ENCODE measurements at regions not wholly inside any gene's neighbourhood (a gene's known extent, or its start where the extent isn't known, plus 50 kb on each side); places are given as distances from the start of the nearest gene placed in this dataset.

DNA sequence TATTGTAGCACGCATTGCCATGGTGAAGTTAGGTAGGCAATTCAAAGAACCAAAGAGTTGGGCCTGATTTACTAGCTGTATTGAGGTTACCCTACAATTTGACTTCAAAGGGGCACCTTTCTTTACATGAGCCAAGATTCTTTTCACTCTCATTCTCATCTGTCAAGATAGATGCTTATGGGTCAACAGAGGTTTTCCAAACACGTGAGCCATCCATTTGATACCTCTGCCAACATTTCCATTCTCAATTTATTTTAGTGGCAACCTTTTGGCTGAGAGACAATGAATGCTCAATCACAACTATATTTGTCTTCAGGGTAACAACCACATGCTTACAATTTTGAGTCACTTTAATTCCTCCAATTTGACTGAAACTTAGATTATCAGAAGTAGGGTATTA is 370.6 kb upstream of the CDH20 start (continued):
- TF ChIP-seq ZNF121 (CRISPR knock-in tag; conservative IDR thresholded peaks at IDR 0.05) (no peak), YY1 (IDR thresholded peaks at IDR 0.05; ENCODE audit: borderline replicate concordance in 1 of 3, control insufficient read depth in 1 of 3, extremely low read depth in 1 of 3, insufficient read depth in 3 of 3, insufficient read length in 1 of 3, insufficient replicate concordance in 2 of 3, low read depth in 1 of 3, low read length in 2 of 3) (no peak), ARHGAP35 (IDR thresholded peaks at IDR 0.05; ENCODE audit: partially characterized antibody) (no peak), POLR3G (IDR thresholded peaks at IDR 0.05; ENCODE audit: extremely low read depth, insufficient read length, insufficient replicate concordance) (no peak), ZNF274 (IDR thresholded peaks at IDR 0.05; ENCODE audit: borderline replicate concordance, low read depth, low read length) (no peak), COPS2 (conservative IDR thresholded peaks at IDR 0.05) (no peak), RBM34 (IDR thresholded peaks at IDR 0.05; ENCODE audit: borderline replicate concordance, insufficient read depth, low read length) (no peak), ZNF764 (CRISPR knock-in tag; IDR thresholded peaks at IDR 0.05; ENCODE audit: low read depth) (no peak)
- TF ChIP-seq, protein P1, sequence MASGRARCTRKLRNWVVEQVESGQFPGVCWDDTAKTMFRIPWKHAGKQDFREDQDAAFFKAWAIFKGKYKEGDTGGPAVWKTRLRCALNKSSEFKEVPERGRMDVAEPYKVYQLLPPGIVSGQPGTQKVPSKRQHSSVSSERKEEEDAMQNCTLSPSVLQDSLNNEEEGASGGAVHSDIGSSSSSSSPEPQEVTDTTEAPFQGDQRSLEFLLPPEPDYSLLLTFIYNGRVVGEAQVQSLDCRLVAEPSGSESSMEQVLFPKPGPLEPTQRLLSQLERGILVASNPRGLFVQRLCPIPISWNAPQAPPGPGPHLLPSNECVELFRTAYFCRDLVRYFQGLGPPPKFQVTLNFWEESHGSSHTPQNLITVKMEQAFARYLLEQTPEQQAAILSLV (tag; IDR thresholded peaks at IDR 0.05), result no peak
- TF ChIP-seq, protein P2, sequence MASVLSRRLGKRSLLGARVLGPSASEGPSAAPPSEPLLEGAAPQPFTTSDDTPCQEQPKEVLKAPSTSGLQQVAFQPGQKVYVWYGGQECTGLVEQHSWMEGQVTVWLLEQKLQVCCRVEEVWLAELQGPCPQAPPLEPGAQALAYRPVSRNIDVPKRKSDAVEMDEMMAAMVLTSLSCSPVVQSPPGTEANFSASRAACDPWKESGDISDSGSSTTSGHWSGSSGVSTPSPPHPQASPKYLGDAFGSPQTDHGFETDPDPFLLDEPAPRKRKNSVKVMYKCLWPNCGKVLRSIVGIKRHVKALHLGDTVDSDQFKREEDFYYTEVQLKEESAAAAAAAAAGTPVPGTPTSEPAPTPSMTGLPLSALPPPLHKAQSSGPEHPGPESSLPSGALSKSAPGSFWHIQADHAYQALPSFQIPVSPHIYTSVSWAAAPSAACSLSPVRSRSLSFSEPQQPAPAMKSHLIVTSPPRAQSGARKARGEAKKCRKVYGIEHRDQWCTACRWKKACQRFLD (CRISPR knock-in tag; IDR thresholded peaks at IDR 0.05), result no peak
- TF ChIP-seq, protein P3, sequence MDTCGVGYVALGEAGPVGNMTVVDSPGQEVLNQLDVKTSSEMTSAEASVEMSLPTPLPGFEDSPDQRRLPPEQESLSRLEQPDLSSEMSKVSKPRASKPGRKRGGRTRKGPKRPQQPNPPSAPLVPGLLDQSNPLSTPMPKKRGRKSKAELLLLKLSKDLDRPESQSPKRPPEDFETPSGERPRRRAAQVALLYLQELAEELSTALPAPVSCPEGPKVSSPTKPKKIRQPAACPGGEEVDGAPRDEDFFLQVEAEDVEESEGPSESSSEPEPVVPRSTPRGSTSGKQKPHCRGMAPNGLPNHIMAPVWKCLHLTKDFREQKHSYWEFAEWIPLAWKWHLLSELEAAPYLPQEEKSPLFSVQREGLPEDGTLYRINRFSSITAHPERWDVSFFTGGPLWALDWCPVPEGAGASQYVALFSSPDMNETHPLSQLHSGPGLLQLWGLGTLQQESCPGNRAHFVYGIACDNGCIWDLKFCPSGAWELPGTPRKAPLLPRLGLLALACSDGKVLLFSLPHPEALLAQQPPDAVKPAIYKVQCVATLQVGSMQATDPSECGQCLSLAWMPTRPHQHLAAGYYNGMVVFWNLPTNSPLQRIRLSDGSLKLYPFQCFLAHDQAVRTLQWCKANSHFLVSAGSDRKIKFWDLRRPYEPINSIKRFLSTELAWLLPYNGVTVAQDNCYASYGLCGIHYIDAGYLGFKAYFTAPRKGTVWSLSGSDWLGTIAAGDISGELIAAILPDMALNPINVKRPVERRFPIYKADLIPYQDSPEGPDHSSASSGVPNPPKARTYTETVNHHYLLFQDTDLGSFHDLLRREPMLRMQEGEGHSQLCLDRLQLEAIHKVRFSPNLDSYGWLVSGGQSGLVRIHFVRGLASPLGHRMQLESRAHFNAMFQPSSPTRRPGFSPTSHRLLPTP (IDR thresholded peaks at IDR 0.05; ENCODE audit: borderline replicate concordance, extremely low read depth, insufficient read length), result no peak
